Parathyroid adenoma (tissue), 2 donors: ENCODE measurements at regions not wholly inside any gene's neighbourhood (a gene's known extent, or its start where the extent isn't known, plus 50 kb on each side); places are given as distances from the start of the nearest gene placed in this dataset.

Experiments
- H2AFZ ChIP-seq: fragments of 300-600 bp; sonication (generic); one replicate; pipeline ENCODE4 v1.7.0; 2017; ENCODE audit warnings: antibody characterized with exemption, mild to moderate bottlenecking
- H3K27ac ChIP-seq: fragments of 300-600 bp; sonication (generic); one replicate; pipeline ENCODE4 v1.7.0; 2017
- H3K27me3 ChIP-seq: fragments of 300-600 bp; sonication (generic); one replicate; pipeline ENCODE4 v1.7.0; 2017; ENCODE audit warnings: low read length; ENCODE audit not compliant: control insufficient read depth, insufficient read depth
- H3K36me3 ChIP-seq: fragments of 300-600 bp; sonication (generic); one replicate; pipeline ENCODE4 v1.7.0; 2017; ENCODE audit warnings: low read length; ENCODE audit not compliant: control insufficient read depth, insufficient read depth
- H3K4me1 ChIP-seq: fragments of 300-600 bp; sonication (generic); one replicate; pipeline ENCODE4 v1.7.0; 2017; ENCODE audit warnings: control low read depth
- H3K4me2 ChIP-seq: fragments of 300-600 bp; sonication (generic); one replicate; pipeline ENCODE4 v1.7.0; 2017; ENCODE audit warnings: low read length
- H3K4me3 ChIP-seq: fragments of 300-600 bp; sonication (generic); one replicate; pipeline ENCODE4 v1.7.0; 2017; ENCODE audit warnings: low read depth, low read length
- H3K79me2 ChIP-seq: fragments of 300-600 bp; sonication (generic); one replicate; pipeline ENCODE4 v1.7.0; 2017; ENCODE audit warnings: control low read depth
- H3K9ac ChIP-seq: fragments of 300-600 bp; sonication (generic); one replicate; pipeline ENCODE4 v1.7.0; 2017; ENCODE audit warnings: mild to moderate bottlenecking
- H3K9me3 ChIP-seq: fragments of 300-600 bp; sonication (generic); one replicate; pipeline ENCODE4 v1.7.0; 2017; ENCODE audit warnings: low read length; ENCODE audit not compliant: control insufficient read depth
- TF ChIP-seq, protein P1 (sequence below): fragments of 300-600 bp; sonication (generic); IDR thresholded peaks from one replicate; pipeline ENCODE4 v1.7.0; 2017; ENCODE audit warnings: antibody characterized with exemption, mild to moderate bottlenecking
- donor health status: primary hyperparathyroidism.

DNA sequence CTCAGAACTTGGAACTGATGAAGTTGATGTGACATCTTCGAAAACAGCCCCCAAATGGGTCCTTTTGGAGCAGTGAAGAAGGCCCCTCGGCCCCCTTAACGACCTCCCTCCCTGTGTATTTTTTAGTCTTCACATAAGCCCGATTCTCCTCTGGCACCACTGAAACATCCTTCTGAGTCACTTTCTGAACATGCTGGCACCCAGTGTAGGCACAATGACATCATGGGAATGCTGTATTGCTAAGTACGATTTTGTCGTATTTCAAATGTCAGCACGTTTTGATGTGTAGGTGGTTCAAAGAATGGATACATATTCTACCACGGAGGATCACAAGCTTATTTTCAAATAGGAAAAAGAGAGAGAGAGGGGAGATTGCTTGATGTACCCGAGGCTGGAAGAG, 111.7 kb upstream of the RIOK3 start:
- Histone ChIP-seq H3K4me3 (no peak overlapping the region), H3K4me2 (no peak overlapping the region), H3K79me2 (no peaks in the 10 kb centered on the region), H3K27me3 (no peaks in the 10 kb centered on the region), H3K27ac (no peak overlapping the region), H3K36me3 (no peaks in the 10 kb centered on the region), H3K9ac (no peak overlapping the region), H3K9me3 (no peaks in the 10 kb centered on the region), H2AFZ (no peak overlapping the region), H3K4me1 (no peaks in the 10 kb centered on the region)
- TF ChIP-seq, protein P1, sequence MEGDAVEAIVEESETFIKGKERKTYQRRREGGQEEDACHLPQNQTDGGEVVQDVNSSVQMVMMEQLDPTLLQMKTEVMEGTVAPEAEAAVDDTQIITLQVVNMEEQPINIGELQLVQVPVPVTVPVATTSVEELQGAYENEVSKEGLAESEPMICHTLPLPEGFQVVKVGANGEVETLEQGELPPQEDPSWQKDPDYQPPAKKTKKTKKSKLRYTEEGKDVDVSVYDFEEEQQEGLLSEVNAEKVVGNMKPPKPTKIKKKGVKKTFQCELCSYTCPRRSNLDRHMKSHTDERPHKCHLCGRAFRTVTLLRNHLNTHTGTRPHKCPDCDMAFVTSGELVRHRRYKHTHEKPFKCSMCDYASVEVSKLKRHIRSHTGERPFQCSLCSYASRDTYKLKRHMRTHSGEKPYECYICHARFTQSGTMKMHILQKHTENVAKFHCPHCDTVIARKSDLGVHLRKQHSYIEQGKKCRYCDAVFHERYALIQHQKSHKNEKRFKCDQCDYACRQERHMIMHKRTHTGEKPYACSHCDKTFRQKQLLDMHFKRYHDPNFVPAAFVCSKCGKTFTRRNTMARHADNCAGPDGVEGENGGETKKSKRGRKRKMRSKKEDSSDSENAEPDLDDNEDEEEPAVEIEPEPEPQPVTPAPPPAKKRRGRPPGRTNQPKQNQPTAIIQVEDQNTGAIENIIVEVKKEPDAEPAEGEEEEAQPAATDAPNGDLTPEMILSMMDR: no peak

DNA sequence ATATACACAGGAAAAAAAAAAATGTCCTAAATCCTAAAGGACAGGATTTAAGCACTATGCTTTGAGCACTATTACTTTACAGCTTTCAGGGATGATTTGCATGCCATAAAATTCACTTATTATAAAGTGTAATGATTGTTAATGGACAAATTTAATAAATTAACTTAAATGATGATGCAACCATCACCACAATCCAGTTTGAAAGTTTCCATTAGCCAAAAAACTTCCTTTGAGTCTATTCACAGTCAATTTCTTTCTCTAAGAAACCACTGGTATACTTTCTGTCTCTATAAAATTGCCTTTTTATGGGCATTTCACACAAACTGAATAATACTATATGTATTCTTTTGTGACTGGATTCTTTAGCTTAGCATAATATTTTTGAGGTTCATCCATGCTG, 111.1 kb upstream of the RIOK3 start:
- TF ChIP-seq, protein P1: no peak
- H3K9ac ChIP-seq: no peak overlapping the region

DNA sequence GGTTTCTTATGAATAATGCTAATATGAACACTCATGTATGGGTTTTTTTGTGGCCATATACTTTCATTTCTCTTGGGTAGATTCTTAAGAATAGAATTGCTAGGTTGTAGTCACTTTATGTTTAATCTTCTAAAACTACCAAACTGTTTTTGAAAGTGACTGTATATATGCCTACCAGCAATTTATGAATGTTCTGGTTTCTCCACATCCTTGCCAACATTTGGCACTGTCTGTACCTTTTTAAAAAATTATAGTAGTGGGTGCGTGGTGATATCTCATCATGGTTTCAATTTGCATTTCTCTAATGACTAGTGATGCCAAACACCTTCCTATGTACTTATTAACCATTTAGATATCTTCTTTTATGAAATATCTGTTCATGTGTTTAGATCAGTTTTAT, 110.6 kb upstream of the RIOK3 start:
- Histone ChIP-seq H3K4me1 (no peaks in the 10 kb centered on the region), H3K9ac (no peak overlapping the region), H2AFZ (no peak overlapping the region), H3K36me3 (no peaks in the 10 kb centered on the region), H3K27ac (no peak overlapping the region), H3K27me3 (no peaks in the 10 kb centered on the region), H3K4me3 (no peak overlapping the region), H3K4me2 (no peak overlapping the region), H3K79me2 (no peaks in the 10 kb centered on the region), H3K9me3 (no peaks in the 10 kb centered on the region)
- TF ChIP-seq, protein P1: no peak

More for the DNA sequence above, 111.1 kb upstream of the RIOK3 start:
- H3K4me2 ChIP-seq: no peak overlapping the region
- no peak overlapping the region for H3K4me3 ChIP-seq
- no peaks in the 10 kb centered on the region for H3K27me3 ChIP-seq
- no peak overlapping the region for H3K27ac ChIP-seq
- H3K79me2 ChIP-seq: no peaks in the 10 kb centered on the region
- H3K4me1 ChIP-seq: no peaks in the 10 kb centered on the region
- H3K9me3 ChIP-seq: no peaks in the 10 kb centered on the region
- H2AFZ ChIP-seq: no peak overlapping the region
- H3K36me3 ChIP-seq: no peaks in the 10 kb centered on the region

DNA sequence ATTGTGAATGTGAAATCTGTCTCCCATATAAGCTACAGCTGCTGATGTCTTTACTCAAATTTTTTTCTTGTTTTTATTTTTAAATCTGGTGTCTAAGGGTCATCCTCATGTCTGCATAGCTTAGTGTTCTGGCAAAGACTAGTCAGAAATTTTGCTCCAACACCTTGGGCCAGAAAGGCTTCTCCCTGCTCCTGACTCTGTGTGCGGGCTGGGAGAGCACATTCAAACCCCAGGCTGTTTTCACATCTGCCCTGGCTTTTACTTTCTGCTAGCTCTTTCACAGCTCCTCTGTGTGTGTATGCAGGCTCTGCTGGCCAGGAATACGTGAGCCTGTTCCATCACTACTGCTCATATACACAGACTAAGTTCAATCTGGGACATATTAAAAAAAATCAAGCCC, 102.9 kb upstream of the RIOK3 start:
- no peak overlapping the region for H3K4me3 ChIP-seq
- no peak overlapping the region for H3K9ac ChIP-seq
- H3K36me3 ChIP-seq: no peaks in the 10 kb centered on the region
- no peaks in the 10 kb centered on the region for H3K9me3 ChIP-seq
- TF ChIP-seq, protein P1: no peak
- H2AFZ ChIP-seq: no peak overlapping the region
- H3K27me3 ChIP-seq: no peaks in the 10 kb centered on the region
- no peaks in the 10 kb centered on the region for H3K4me1 ChIP-seq
- H3K4me2 ChIP-seq: no peak overlapping the region
- H3K27ac ChIP-seq: no peak overlapping the region
- H3K79me2 ChIP-seq: no peaks in the 10 kb centered on the region

DNA sequence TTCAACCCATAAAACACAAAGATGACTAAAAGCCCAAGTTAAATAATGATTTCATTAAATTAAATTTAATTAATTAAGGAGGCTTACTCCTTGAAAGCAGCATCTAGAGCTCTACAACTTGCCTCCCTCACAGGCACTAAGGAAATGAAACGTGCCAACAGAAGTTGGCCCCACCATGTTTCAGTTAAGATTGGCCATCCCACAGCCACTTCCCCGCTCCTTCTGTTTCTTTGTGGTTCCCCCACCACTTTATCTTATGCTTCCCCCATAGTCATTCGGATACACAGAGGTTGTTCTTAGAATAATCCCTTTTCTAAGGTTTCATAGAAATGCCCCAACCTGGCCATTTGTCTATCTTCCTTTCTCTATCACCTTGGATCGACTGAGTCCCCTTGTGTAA, 101.6 kb upstream of the RIOK3 start:
- Histone ChIP-seq H3K4me1 (no peaks in the 10 kb centered on the region), H2AFZ (no peak overlapping the region), H3K4me2 (no peak overlapping the region), H3K79me2 (no peaks in the 10 kb centered on the region), H3K27me3 (no peaks in the 10 kb centered on the region), H3K4me3 (no peak overlapping the region), H3K9ac (no peak overlapping the region), H3K9me3 (no peaks in the 10 kb centered on the region), H3K36me3 (no peaks in the 10 kb centered on the region), H3K27ac (no peak overlapping the region)
- TF ChIP-seq, protein P1: no peak
